ENCODE measurements at regions not wholly inside any gene's neighbourhood (a gene's known extent, or its start where the extent isn't known, plus 50 kb on each side); places are given as distances from the start of the nearest gene placed in this dataset.

DNA sequence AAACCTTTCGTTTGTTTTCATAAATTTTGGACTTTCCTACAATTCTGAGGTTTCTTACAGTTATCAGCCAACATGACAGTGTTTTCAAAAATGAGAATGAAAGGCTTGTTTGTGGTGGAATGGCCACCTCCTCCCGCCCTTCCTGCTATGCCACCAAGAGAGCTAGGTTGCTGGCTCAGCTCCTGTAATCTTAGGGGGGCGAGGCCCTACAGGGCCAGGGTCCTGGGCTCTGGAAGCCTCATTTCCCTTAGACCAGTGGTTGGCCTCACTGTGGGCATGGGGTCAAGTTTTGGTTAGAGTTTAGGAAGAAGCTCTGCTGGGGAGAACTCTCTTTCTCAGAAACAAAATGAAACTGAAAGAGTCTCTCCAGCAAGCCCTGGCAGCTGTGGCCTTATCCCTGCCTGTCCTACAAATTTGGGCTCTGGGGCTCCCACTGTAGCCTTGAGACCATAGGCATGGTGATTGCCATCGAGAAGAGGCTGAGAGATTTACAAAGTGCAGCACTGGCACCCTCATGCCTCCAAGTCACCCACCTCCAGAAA, 66.2 kb downstream of the IRX1 start:
- Histone ChIP-seq H4K5ac (ENCODE audit: low read length) (no peak overlapping the region), H3K79me1 (ENCODE audit: low read length) (no peaks in the 10 kb centered on the region), H3K4ac (ENCODE audit: low read depth, low read length) (no peak overlapping the region), H3K27ac (ENCODE audit: low read depth, low read length) (no peak overlapping the region), H3K56ac (ENCODE audit: low read length) (no peak overlapping the region), H3K36me3 (ENCODE audit: control insufficient read depth, insufficient read depth, low read length) (no peaks in the 10 kb centered on the region), H3K18ac (ENCODE audit: low read length) (no peak overlapping the region), H3K4me2 (ENCODE audit: low read length) (no peak overlapping the region), H2AK5ac (ENCODE audit: low read length) (no peak overlapping the region), H3K4me1 (ENCODE audit: control insufficient read depth, low read depth, low read length) (no peaks in the 10 kb centered on the region), H3K9ac (ENCODE audit: low read length) (no peak overlapping the region), H3K27me3 (ENCODE audit: insufficient read depth, low read length, poor library complexity) (no peaks in the 10 kb centered on the region), H2BK120ac (ENCODE audit: low read depth, low read length) (no peak overlapping the region), H2BK15ac (replicated peaks; ENCODE audit: low read depth) (no peak overlapping the region), H3K23ac (ENCODE audit: low read length) (no peak overlapping the region), H2BK5ac (ENCODE audit: low read length) (no peak overlapping the region), H3K79me2 (ENCODE audit: control insufficient read depth, insufficient read depth, low read length) (no peaks in the 10 kb centered on the region), H4K8ac (ENCODE audit: low read depth, low read length) (peak overlapping the region; percentile 39), H3K4me3 (ENCODE audit: low read length) (no peak overlapping the region)
- WGBS (ENCODE audit: extremely low coverage, insufficient coverage, low lambda C conversion rate) = no CpG with 5 or more reads among the region's 4 CpGs
- no peak for DNase-seq

DNA sequence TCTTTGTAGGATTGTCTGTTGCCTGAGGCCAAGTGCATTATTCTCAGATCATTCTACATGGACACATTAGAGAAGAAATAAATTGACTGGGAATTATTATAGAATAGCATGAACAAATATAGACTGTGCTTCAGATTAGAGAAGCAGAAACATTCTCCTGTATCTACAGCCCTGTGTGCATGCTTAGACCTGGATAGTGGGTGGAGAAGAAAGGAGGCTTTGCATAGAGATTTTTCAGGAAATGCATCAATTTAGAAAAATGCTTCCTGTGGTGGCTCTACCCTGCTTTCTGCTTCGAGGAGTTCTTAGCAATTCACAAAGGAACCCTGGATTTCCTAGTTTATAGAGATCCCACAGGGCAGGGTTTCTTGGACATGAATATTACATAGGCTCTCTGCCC, 66.7 kb downstream of the IRX1 start:
- WGBS (ENCODE audit: extremely low coverage, insufficient coverage, low lambda C conversion rate) = no CpG with 5 or more reads among the region's 1 CpG
- no peak overlapping the region for H2BK120ac ChIP-seq (ENCODE audit: low read depth, low read length)
- H3K79me2 ChIP-seq (ENCODE audit: control insufficient read depth, insufficient read depth, low read length) = no peaks in the 10 kb centered on the region
- no peak overlapping the region for H3K9ac ChIP-seq (ENCODE audit: low read length)
- no peaks in the 10 kb centered on the region for H3K79me1 ChIP-seq (ENCODE audit: low read length)
- H4K5ac ChIP-seq (ENCODE audit: low read length) = no peak overlapping the region
- no peaks in the 10 kb centered on the region for H3K4me1 ChIP-seq (ENCODE audit: control insufficient read depth, low read depth, low read length)
- no peak overlapping the region for H3K4ac ChIP-seq (ENCODE audit: low read depth, low read length)
- H3K27me3 ChIP-seq (ENCODE audit: insufficient read depth, low read length, poor library complexity) = no peaks in the 10 kb centered on the region
- H3K18ac ChIP-seq (ENCODE audit: low read length) = no peak overlapping the region
- H3K4me2 ChIP-seq (ENCODE audit: low read length) = no peak overlapping the region
- H2BK5ac ChIP-seq (ENCODE audit: low read length) = no peak overlapping the region
- no peak overlapping the region for H3K23ac ChIP-seq (ENCODE audit: low read length)
- H3K36me3 ChIP-seq (ENCODE audit: control insufficient read depth, insufficient read depth, low read length) = no peaks in the 10 kb centered on the region
- no peak overlapping the region for H2AK5ac ChIP-seq (ENCODE audit: low read length)
- no peak overlapping the region for H3K56ac ChIP-seq (ENCODE audit: low read length)
- H2BK15ac ChIP-seq (replicated peaks; ENCODE audit: low read depth) = no peak overlapping the region
- no peak overlapping the region for H3K27ac ChIP-seq (ENCODE audit: low read depth, low read length)
- H3K4me3 ChIP-seq (ENCODE audit: low read length) = no peak overlapping the region
- H4K8ac ChIP-seq (ENCODE audit: low read depth, low read length) = no peak overlapping the region
- no peak for DNase-seq

DNA sequence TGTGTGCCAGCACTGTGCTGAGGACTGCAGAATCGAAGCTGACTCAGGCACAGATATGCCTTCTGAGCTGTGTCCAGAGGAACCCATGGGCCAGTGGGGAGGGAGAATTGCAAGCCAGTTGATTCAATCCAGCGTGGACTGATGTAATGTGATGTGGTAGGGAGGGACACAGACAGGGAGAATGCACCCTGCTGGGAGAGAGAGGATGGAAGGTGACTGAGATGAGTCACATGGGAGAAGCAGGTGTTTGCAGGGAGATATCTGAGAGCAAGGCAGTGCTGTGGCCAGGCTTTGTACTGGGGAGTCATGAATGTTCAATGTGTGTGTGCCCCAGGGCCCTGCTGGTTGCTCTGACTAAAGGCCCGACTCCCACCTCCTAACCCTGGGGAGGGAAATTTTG, 75.7 kb downstream of the IRX1 start:
- no peak overlapping the region for H4K8ac ChIP-seq (ENCODE audit: low read depth, low read length)
- no peaks in the 10 kb centered on the region for H3K27me3 ChIP-seq (ENCODE audit: insufficient read depth, low read length, poor library complexity)
- H3K36me3 ChIP-seq (ENCODE audit: control insufficient read depth, insufficient read depth, low read length) = no peaks in the 10 kb centered on the region
- no peak overlapping the region for H2BK5ac ChIP-seq (ENCODE audit: low read length)
- no peak overlapping the region for H3K4me2 ChIP-seq (ENCODE audit: low read length)
- no peak overlapping the region for H3K27ac ChIP-seq (ENCODE audit: low read depth, low read length)
- no peak overlapping the region for H4K5ac ChIP-seq (ENCODE audit: low read length)
- no peaks in the 10 kb centered on the region for H3K4me1 ChIP-seq (ENCODE audit: control insufficient read depth, low read depth, low read length)
- H3K18ac ChIP-seq (ENCODE audit: low read length) = no peak overlapping the region
- H3K23ac ChIP-seq (ENCODE audit: low read length) = no peak overlapping the region
- no peak overlapping the region for H3K9ac ChIP-seq (ENCODE audit: low read length)
- no peak overlapping the region for H3K4me3 ChIP-seq (ENCODE audit: low read length)
- no CpG with 5 or more reads among the region's 3 CpGs for WGBS (ENCODE audit: extremely low coverage, insufficient coverage, low lambda C conversion rate)
- H3K79me2 ChIP-seq (ENCODE audit: control insufficient read depth, insufficient read depth, low read length) = no peaks in the 10 kb centered on the region
- no peak overlapping the region for H2AK5ac ChIP-seq (ENCODE audit: low read length)
- no peak overlapping the region for H2BK15ac ChIP-seq (replicated peaks; ENCODE audit: low read depth)
- no peak for DNase-seq
- H3K4ac ChIP-seq (ENCODE audit: low read depth, low read length) = no peak overlapping the region
- H2BK120ac ChIP-seq (ENCODE audit: low read depth, low read length) = no peak overlapping the region
- no peaks in the 10 kb centered on the region for H3K79me1 ChIP-seq (ENCODE audit: low read length)
- H3K56ac ChIP-seq (ENCODE audit: low read length) = no peak overlapping the region

DNA sequence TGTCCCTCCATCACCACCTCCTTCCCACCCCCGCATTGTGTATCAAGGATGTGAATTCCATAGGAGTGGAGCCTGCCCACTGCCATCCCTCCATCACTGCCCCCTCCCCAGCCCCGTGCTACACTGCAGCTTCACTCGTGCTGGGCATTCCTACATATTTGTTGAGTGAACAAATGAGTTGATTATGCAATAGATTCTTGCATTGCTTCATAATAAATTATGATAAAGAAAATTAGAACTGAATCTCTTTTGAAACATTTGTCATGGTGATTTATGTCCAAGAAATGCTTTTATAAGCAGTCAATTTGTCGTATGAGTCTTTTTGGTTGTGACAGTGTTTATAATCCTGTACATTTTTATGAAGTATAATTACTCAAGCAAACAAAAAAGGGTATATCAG, 83.2 kb downstream of the IRX1 start:
- H3K9ac ChIP-seq (ENCODE audit: low read length) = no peak overlapping the region
- H4K5ac ChIP-seq (ENCODE audit: low read length) = no peak overlapping the region
- H3K56ac ChIP-seq (ENCODE audit: low read length) = no peak overlapping the region
- no CpG with 5 or more reads among the region's 4 CpGs for WGBS (ENCODE audit: extremely low coverage, insufficient coverage, low lambda C conversion rate)
- H3K4ac ChIP-seq (ENCODE audit: low read depth, low read length) = no peak overlapping the region
- H3K18ac ChIP-seq (ENCODE audit: low read length) = no peak overlapping the region
- no peak for DNase-seq
- no peak overlapping the region for H4K8ac ChIP-seq (ENCODE audit: low read depth, low read length)
- no peak overlapping the region for H2BK5ac ChIP-seq (ENCODE audit: low read length)
- H3K27me3 ChIP-seq (ENCODE audit: insufficient read depth, low read length, poor library complexity) = no peaks in the 10 kb centered on the region
- no peak overlapping the region for H3K27ac ChIP-seq (ENCODE audit: low read depth, low read length)
- H2BK15ac ChIP-seq (replicated peaks; ENCODE audit: low read depth) = no peak overlapping the region
- H3K79me2 ChIP-seq (ENCODE audit: control insufficient read depth, insufficient read depth, low read length) = no peaks in the 10 kb centered on the region
- H2BK120ac ChIP-seq (ENCODE audit: low read depth, low read length) = no peak overlapping the region
- no peak overlapping the region for H3K4me2 ChIP-seq (ENCODE audit: low read length)
- no peak overlapping the region for H3K4me3 ChIP-seq (ENCODE audit: low read length)
- no peaks in the 10 kb centered on the region for H3K4me1 ChIP-seq (ENCODE audit: control insufficient read depth, low read depth, low read length)
- H2AK5ac ChIP-seq (ENCODE audit: low read length) = no peak overlapping the region
- no peaks in the 10 kb centered on the region for H3K79me1 ChIP-seq (ENCODE audit: low read length)
- H3K23ac ChIP-seq (ENCODE audit: low read length) = no peak overlapping the region
- H3K36me3 ChIP-seq (ENCODE audit: control insufficient read depth, insufficient read depth, low read length) = no peaks in the 10 kb centered on the region

DNA sequence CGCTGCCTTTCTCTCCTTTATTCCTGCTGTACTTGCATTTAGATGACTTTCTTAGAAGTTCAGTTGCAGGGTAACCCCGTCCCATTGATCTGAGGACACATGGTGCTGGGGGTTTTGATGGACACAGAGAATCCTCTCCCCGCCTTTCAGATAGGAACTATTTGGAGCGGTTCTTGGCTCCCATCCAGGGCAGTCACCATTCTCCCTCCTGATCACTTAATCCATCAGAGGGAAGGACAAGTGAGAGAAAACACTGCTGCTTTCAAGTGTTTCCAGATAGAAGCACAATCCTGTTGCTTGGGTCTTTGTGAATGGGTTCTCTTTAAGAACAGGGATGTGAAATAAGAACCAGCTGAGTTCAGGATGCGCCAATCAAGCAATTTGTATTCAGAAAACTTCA, 85.2 kb downstream of the IRX1 start:
- Histone ChIP-seq H2BK5ac (ENCODE audit: low read length) (no peak overlapping the region), H2BK120ac (ENCODE audit: low read depth, low read length) (no peak overlapping the region), H3K4ac (ENCODE audit: low read depth, low read length) (no peak overlapping the region), H3K36me3 (ENCODE audit: control insufficient read depth, insufficient read depth, low read length) (no peaks in the 10 kb centered on the region), H2BK15ac (replicated peaks; ENCODE audit: low read depth) (no peak overlapping the region), H3K27ac (ENCODE audit: low read depth, low read length) (no peak overlapping the region), H3K56ac (ENCODE audit: low read length) (no peak overlapping the region), H4K5ac (ENCODE audit: low read length) (no peak overlapping the region), H3K18ac (ENCODE audit: low read length) (no peak overlapping the region), H3K23ac (ENCODE audit: low read length) (no peak overlapping the region), H2AK5ac (ENCODE audit: low read length) (no peak overlapping the region), H3K9ac (ENCODE audit: low read length) (no peak overlapping the region), H3K4me2 (ENCODE audit: low read length) (no peak overlapping the region), H3K27me3 (ENCODE audit: insufficient read depth, low read length, poor library complexity) (no peaks in the 10 kb centered on the region), H3K4me3 (ENCODE audit: low read length) (no peak overlapping the region), H3K79me2 (ENCODE audit: control insufficient read depth, insufficient read depth, low read length) (no peaks in the 10 kb centered on the region), H4K8ac (ENCODE audit: low read depth, low read length) (no peak overlapping the region), H3K4me1 (ENCODE audit: control insufficient read depth, low read depth, low read length) (no peaks in the 10 kb centered on the region), H3K79me1 (ENCODE audit: low read length) (no peaks in the 10 kb centered on the region)
- no CpG with 5 or more reads among the region's 5 CpGs for WGBS (ENCODE audit: extremely low coverage, insufficient coverage, low lambda C conversion rate)
- DNase-seq = no peak

DNA sequence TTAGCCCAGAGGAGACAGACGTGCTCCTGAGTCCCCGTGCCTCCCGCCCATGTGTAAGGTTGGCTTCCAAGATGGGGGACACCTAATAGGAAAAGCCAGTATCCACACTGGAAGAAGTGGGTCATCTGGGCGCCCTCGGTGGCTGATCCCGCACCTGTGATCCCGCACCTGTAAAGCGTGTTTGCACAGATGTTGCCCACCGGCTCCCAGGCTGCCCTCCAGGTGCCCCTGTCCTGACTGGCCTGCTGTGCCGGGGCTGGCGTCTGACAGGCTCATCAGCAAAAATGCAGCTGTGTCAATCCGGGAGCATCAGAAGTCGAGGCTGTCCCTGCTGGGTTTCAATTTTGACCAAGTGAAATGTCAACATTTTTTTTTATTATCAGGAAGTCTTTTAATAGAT, 88.5 kb downstream of the IRX1 start:
- Histone ChIP-seq H2BK5ac (ENCODE audit: low read length) (no peak overlapping the region), H4K8ac (ENCODE audit: low read depth, low read length) (no peak overlapping the region), H2AK5ac (ENCODE audit: low read length) (no peak overlapping the region), H3K18ac (ENCODE audit: low read length) (no peak overlapping the region), H3K4me1 (ENCODE audit: control insufficient read depth, low read depth, low read length) (no peaks in the 10 kb centered on the region), H3K4me3 (ENCODE audit: low read length) (no peak overlapping the region), H3K4me2 (ENCODE audit: low read length) (no peak overlapping the region), H3K79me1 (ENCODE audit: low read length) (no peaks in the 10 kb centered on the region), H3K9ac (ENCODE audit: low read length) (no peak overlapping the region), H3K23ac (ENCODE audit: low read length) (no peak overlapping the region), H4K5ac (ENCODE audit: low read length) (no peak overlapping the region), H3K27me3 (ENCODE audit: insufficient read depth, low read length, poor library complexity) (no peaks in the 10 kb centered on the region), H3K56ac (ENCODE audit: low read length) (no peak overlapping the region), H3K36me3 (ENCODE audit: control insufficient read depth, insufficient read depth, low read length) (no peaks in the 10 kb centered on the region), H3K79me2 (ENCODE audit: control insufficient read depth, insufficient read depth, low read length) (no peaks in the 10 kb centered on the region), H3K4ac (ENCODE audit: low read depth, low read length) (no peak overlapping the region), H2BK120ac (ENCODE audit: low read depth, low read length) (no peak overlapping the region), H3K27ac (ENCODE audit: low read depth, low read length) (no peak overlapping the region), H2BK15ac (replicated peaks; ENCODE audit: low read depth) (no peak overlapping the region)
- WGBS (ENCODE audit: extremely low coverage, insufficient coverage, low lambda C conversion rate) = no CpG with 5 or more reads among the region's 13 CpGs
- DNase-seq = no peak
